Non-pigmented ciliary epithelial cell (primary cell): ENCODE measurements at regions not wholly inside any gene's neighbourhood (a gene's known extent, or its start where the extent isn't known, plus 50 kb on each side); places are given as distances from the start of the nearest gene placed in this dataset.

Experiments used
- DNase-seq: peaks from one replicate; pipeline ENCODE4 v3.0.0-alpha.2; 2010; ENCODE audit warnings: low read depth

DNA sequence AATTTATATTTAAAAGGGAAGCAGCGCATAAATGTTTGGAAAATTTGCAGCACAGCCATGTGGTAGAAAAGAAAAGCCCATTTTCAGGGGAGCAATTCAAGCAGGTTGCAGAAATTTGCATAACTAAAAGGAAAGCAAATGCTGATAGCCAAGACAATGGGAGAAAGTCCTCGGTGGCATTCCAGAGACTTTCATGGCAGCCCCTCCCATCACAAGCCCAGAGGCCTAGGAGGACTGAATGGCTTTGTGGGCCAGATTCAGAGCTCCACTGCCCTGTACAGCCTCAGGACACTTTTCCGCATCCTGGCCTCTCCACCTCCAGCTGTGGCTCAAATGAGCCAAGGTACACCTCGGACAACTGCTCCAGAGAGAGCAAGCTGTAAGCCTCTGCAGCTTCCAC, 462.9 kb downstream of the CDK5RAP2 start:
- no peak for DNase-seq

DNA sequence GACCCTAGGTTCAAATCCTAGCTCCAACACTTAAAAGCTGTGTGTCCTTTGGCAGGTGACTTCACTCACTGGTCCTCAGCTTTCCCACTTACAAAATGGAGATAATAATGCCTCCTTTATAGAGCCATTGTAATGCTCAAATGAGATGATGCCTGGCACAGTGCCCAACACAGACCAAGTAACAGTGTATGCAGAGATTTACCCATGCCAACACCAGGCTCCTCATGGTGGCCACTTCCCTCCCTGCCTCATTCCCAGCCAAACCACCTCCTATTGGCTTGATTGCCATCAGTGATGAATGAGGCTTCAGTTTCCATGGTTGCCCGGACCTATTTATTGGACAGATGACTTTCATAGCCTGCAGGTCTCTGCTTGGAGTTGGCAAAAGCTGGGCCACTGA, 469.4 kb downstream of the CDK5RAP2 start:
- no peak for DNase-seq

DNA sequence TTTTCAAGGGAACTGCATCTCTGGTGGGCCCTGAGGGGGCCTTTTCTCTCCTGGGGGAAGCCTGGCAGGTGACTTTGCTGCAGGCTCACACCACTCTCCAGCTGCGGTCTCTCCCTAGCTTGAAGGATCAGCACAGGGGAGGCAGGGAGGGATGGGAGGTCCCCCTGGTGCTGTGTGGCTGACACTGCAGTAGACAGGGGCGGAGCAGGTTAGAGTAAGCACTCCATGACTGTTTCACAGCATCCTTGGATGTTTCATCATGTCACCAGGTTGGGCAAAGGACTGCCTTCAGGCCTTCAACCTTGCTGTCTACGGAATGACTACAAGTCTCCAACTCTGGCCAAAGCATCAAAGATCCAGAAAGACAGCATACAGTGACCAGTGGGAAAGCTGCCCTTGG, 470.7 kb downstream of the CDK5RAP2 start:
- no peak for DNase-seq

- no peak for DNase-seq
Measured at GRCh38 chr9:120107138-120107537, 472.8 kb downstream of the CDK5RAP2 start.

GRCh38 chr9:120104771-120105170, 475.2 kb downstream of the CDK5RAP2 start:
- DNase-seq, result no peak

DNA sequence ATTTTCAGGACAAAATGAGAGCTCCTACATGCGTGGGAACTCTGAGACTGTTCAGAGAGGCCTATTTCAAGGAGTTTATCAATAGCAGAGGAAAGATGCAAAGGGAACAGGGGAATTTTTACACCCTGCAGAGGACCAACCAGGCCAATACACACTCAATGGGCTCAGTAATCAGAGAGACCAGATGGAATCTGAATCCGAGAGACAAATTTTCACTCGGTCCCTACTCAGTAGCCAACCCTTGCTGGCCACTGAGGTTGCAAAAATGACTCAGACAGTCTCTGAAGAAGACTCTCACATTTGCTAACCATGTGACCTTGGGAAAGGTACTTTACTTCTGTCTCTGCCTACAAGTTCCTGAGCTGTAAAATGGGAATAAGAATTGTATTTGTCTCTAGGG, 479.4 kb downstream of the CDK5RAP2 start:
- DNase-seq, result no peak

GRCh38 chr9:120099065-120099464, 480.9 kb downstream of the CDK5RAP2 start:
- DNase-seq, result no peak

GRCh38 chr9:120098584-120098983, 481.4 kb downstream of the CDK5RAP2 start:
- no peak for DNase-seq

DNA sequence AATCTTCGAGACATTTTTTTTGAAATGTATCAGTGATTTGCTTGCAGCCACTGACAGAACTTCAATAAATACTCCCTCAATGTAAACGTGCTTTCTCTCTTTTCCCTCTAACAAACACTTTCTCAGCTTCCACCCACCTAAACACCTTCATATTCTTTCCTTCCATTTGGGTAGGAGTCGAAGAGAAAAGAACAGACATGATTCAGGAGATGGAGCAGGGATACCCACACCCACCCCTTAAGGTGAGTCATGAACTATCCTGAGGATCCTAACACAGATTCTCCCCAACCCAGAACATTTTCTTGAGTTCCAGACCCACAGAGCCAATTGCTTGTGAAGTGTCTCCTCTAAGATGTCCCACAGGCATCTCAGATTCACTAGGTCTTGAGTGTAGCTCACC, 488.8 kb downstream of the CDK5RAP2 start:
- DNase-seq, result no peak

DNA sequence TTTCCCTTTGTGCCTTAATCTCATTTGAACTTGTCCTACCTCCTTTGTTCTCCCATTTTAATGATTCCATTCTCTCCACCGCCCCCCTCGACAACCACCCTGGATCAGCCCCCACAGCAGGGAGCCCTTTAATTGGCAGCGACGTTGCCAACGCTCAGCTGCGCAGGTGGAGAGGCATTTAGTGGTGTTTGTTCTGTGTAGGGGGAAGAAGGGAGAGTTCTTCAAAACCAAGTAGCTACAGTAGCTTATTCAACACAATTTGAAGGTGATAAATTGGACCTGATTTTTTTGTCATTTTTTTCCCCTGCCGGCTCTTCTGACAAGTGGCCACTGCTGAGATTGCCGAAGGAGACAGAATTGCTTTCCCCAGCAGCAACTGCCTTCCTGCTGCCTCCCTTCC, 499.1 kb downstream of the CDK5RAP2 start:
- DNase-seq, result no peak

GRCh38 chr9:120078112-120078511, 501.9 kb downstream of the CDK5RAP2 start:
- DNase-seq, result no peak

DNA sequence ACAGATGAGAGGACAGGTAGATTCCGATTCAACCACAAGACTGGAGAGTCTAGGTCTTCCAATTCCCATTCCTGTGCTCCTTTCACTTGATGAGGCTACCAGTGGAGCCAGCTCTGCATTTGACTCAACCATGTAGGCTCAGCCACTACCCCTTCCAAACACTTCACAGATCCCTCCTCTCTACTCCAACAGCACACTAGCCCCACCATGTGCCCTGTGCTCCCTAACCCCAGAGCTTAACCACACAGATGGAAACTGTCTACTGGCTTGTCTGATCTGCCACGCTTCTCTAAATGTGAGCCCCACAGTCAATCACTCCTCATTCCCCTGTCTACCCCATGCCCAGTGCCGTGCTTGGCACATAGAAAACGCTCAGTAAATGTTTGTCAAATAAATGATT, 508.2 kb downstream of the CDK5RAP2 start:
- no peak for DNase-seq

DNA sequence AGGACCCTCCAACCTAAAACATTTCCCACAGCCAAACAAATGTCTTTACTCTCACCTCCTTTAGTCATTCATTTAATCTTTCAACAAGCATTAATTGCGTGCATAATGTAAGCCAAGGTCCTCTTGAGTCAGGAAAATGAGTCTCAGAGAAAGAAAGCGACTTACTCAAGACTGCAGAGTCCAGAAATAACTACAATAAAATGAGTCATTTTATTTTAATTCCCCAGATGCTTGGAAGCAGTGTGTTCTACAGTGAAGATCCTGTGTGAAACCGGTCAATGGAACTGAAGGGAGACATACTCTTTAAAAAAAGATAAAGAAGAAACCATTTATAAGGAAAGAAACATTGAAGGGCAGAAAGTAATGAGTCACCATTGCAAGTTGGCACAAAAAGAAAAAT, 513.7 kb downstream of the CDK5RAP2 start:
- DNase-seq, result no peak

- DNase-seq, result no peak
Measured at GRCh38 chr9:120065151-120065550, 514.8 kb downstream of the CDK5RAP2 start.

DNA sequence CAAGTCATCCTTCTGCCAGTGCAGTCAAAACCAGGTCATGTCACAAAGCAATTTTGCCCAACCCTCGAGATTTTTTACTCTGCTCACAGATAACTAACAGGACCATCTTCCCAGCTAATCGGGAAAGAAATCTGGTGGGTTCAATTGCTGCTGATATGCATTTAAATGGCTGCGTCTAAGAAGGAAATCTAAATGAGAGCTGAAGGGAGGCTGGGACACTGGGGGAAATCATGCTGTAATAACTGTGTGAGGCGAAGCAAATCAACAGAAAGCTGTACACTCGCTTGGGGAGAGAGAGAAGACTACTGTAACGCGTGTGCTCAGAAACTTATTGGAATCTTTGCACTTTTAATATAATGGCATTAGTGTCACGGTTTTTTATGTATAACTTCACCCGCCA, 535.0 kb downstream of the CDK5RAP2 start:
- no peak for DNase-seq

- no peak for DNase-seq
Measured at GRCh38 chr9:120043448-120043847, 536.5 kb downstream of the CDK5RAP2 start.

DNA sequence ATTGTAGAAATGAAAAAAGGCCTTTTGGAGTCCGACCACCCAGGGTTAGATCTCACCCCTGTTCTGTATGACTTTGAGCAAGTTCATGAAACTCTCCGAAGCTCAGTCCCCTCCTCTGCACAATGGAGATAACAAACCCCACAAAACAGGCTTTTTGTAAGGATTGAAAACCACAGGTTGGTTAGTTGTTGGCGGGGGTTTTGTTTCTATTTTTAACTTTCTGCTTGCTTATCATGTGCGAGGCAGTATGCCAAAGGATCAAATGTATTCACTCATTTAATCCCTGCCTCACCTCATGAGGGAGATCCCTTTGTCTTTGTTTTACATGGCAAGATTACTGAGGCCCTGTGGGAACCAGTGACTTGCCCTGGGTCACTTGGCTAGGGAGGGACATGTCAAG, 539.1 kb downstream of the CDK5RAP2 start:
- DNase-seq, result no peak

DNA sequence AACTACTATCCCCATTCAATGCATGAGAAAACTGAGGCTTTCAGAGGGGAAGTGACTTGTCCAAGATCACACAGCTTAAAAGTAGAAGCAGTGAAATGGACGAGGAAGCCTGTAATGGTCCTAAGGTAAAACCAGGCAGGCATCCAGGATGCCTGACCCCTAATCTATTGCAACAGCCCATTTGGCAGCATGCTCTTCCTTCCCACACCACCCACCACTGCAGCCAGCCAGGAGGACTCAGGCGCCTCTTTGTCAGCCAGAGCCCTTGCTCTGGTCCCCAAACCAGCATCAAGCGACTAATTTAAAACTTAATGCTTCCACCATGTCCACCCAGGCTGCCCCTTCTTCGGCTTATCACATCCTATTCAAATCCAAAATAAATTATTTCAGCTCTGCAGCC, 541.6 kb downstream of the CDK5RAP2 start:
- DNase-seq, result no peak

DNA sequence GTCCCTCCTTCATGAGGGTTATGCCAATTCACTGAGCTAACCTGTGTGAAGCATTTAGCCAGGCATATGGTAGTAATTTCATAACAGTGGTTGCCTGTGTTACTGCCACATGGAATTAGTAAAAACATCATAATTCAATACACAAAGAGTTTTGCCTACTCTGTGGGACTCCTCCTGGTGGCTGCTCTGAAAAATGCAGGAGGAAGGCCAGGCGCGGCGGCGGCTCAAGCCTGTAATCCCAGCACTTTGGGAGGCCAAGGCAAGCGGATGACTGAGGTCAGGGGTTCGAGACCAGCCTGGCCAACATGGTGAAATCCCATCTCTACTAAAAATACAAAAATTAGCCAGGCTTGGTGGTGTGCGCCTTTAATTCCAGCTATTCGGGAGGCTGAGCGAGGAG, 547.3 kb downstream of the CDK5RAP2 start:
- no peak for DNase-seq

DNA sequence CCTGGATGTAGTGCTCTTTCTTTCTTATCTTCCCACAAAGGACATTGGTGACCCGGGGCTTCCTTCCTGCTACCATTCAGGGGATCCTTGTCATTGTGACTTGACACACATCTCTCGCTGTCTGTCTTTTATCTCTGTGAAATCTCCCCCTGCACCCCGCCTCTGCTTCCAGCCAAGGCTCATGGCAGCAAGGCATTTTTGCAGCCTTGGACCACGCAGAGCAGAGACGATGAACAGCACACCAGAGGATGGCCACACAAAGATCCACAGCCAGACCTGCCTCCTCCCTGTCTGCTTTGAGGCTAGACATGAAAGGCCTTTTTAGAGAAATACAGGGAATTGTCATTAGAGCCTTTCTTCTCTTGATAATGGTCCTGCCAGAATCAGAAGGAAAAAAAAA, 549.1 kb downstream of the CDK5RAP2 start:
- no peak for DNase-seq

GRCh38 chr9:120018550-120018949, 561.4 kb downstream of the CDK5RAP2 start:
- no peak for DNase-seq

- DNase-seq, result no peak
Measured at GRCh38 chr9:120018037-120018436, 561.9 kb downstream of the CDK5RAP2 start.

DNA sequence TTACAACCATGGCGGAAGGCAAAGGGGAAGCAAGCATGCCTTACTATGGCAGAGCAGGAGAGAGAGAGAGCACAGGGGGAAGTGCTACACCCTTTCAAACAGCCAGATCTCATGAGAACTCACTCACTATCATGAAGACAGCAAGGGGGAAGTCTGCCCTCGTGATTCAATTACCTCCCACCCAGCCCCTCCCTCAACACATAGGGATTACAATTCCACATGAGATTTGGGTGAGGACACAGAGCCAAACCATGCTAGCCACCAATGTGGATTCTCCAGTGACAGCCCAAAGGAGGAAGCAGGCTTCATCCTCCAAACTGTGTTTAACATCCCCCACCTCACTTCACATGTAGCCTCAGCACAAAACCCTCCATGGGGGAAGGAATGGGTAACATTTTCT, 563.7 kb downstream of the CDK5RAP2 start:
- no peak for DNase-seq

- no peak for DNase-seq
Measured at GRCh38 chr9:120014796-120015195, 565.2 kb downstream of the CDK5RAP2 start.

- no peak for DNase-seq
Measured at GRCh38 chr9:120009856-120010255, 570.1 kb downstream of the CDK5RAP2 start.
